Peyer's patch (tissue), 4 donors: ENCODE measurements at regions not wholly inside any gene's neighbourhood (a gene's known extent, or its start where the extent isn't known, plus 50 kb on each side); places are given as distances from the start of the nearest gene placed in this dataset.
"Not testable (repeated sequence)": the region's sequence is repeated elsewhere in the genome, so short reads cannot be mapped to it uniquely, and the experiment has no call there.

Experiments
- DNase-seq, 3 donors: peaks; one replicate each; pipeline ENCODE4 v3.0.0-alpha.2; 2017 to 2019
- H3K27ac ChIP-seq, 4 donors: fragments of 200-600 bp; sonication (generic); one replicate each; pipeline ENCODE4 v1.5.1; 2016 to 2019
- H3K27me3 ChIP-seq, 2 donors: fragments of 200-600 bp; sonication (generic); one replicate each; pipeline ENCODE4 v1.5.1; 2019
- H3K36me3 ChIP-seq, 3 donors: fragments of 200-600 bp; sonication (generic); one replicate each; pipeline ENCODE4 v1.5.1; 2016 to 2019
- H3K4me1 ChIP-seq, 4 donors: fragments of 200-600 bp; sonication (generic); one replicate each; pipeline ENCODE4 v1.5.1; 2016 to 2019
- H3K4me3 ChIP-seq, 4 donors: fragments of 200-600 bp; sonication (generic); 1 replicate in 3 of 4; 2 replicates in 1 of 4; pipeline ENCODE4 v1.5.1; 2016 to 2019; ENCODE audit warnings: mild to moderate bottlenecking in 1 of 4
- H3K9me3 ChIP-seq, 4 donors: fragments of 200-600 bp; sonication (generic); one replicate each; pipeline ENCODE4 v1.5.1; 2016 to 2019; ENCODE audit warnings: mild to moderate bottlenecking in 1 of 4
- POLR2A ChIP-seq, 2 donors: fragments of 450-650 bp; IDR thresholded peaks; one replicate each; pipeline ENCODE4 v1.5.1; 2017; ENCODE audit warnings: antibody characterized with exemption in 2 of 2, mild to moderate bottlenecking in 2 of 2, moderate library complexity in 2 of 2
- TF ChIP-seq, protein P1 (sequence below), 6 experiments: fragments of 450-650 bp in 4 of 6; fragments of 200-600 bp in 2 of 6; sonication (generic) in 1 of 6; IDR thresholded peaks; one replicate each; pipeline ENCODE4 v1.5.1; 2017 to 2019; ENCODE audit warnings: antibody characterized with exemption in 6 of 6, mild to moderate bottlenecking in 3 of 6, moderate library complexity in 1 of 6

GRCh38 chr2:109669731-109670130 is 55.6 kb downstream of the SOWAHC start:
- no peak overlapping the region for H3K27ac ChIP-seq
- no peak overlapping the region for H3K4me3 ChIP-seq
- TF ChIP-seq, protein P1, sequence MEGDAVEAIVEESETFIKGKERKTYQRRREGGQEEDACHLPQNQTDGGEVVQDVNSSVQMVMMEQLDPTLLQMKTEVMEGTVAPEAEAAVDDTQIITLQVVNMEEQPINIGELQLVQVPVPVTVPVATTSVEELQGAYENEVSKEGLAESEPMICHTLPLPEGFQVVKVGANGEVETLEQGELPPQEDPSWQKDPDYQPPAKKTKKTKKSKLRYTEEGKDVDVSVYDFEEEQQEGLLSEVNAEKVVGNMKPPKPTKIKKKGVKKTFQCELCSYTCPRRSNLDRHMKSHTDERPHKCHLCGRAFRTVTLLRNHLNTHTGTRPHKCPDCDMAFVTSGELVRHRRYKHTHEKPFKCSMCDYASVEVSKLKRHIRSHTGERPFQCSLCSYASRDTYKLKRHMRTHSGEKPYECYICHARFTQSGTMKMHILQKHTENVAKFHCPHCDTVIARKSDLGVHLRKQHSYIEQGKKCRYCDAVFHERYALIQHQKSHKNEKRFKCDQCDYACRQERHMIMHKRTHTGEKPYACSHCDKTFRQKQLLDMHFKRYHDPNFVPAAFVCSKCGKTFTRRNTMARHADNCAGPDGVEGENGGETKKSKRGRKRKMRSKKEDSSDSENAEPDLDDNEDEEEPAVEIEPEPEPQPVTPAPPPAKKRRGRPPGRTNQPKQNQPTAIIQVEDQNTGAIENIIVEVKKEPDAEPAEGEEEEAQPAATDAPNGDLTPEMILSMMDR (IDR thresholded peaks at IDR 0.05): no peak
- no peak for TF ChIP-seq POLR2A (IDR thresholded peaks at IDR 0.05)
- no peaks in the 10 kb centered on the region for H3K4me1 ChIP-seq
- H3K27me3 ChIP-seq: no peaks in the 10 kb centered on the region
- no peaks in the 10 kb centered on the region for H3K36me3 ChIP-seq
- peak in 1 of 3 donors; percentile 32 for DNase-seq
- no peaks in the 10 kb centered on the region for H3K9me3 ChIP-seq

DNA sequence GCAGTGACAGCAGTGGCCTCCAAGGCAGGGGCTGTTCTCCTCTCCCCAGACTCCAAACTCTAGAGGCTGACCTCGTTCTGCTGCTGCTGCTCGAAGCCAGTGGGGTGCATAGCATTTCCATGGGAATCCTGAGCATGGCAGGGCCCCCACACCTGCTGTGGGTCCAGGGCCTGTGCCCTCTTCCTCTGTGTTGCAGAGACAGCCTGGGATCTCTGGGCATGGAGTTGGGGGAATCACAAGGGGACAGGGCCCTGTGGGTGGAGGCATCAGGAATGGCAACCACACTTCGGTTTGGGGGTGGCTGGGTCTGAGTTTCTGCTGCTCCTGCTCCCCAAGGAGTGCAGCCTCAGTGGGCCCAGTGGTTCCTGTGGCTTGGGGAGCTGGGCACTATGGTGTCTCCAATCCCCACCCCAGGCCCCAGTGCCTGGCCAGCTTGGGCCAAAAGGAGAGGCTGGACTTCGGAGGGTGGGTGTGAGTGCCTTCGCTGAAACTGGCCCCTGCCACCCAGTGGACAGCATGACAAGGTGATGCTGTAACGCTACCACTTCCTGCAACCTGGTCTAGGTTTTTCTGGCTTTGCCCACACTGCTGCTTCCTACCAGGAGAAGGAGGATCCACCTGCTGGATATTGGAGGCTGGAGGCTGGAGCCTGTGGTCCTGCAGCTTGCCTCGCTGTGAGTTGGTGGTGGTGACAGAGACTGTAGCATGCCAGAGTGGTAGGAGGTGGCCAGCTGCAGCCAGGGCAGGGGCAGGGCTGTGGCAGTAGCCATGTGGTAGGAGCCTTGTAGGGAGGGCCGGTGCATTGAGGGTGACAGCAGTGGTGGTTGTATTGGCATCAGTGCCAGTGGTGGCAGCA is 56.6 kb downstream of the SOWAHC start:
- Histone ChIP-seq H3K4me1 (peaks cover 0 to under 1% (median 0%) of the 10 kb centered on the region in 4 donors), H3K9me3 (no peaks in the 10 kb centered on the region), H3K36me3 (no peaks in the 10 kb centered on the region), H3K27ac (no peak overlapping the region), H3K4me3 (no peak overlapping the region), H3K27me3 (no peaks in the 10 kb centered on the region)
- peak in 1 of 3 donors; percentile 22 for DNase-seq
- TF ChIP-seq POLR2A (IDR thresholded peaks at IDR 0.05): no peak
- TF ChIP-seq, protein P1 (IDR thresholded peaks at IDR 0.05): no peak

- peak in 2 of 3 donors; percentile 77 to 79 for DNase-seq
- Histone ChIP-seq H3K4me3 (no peak overlapping the region), H3K9me3 (no peaks in the 10 kb centered on the region), H3K27ac (peak overlapping the region in 3 of 4 donors; percentile 14 to 87 (median 82)), H3K4me1 (peaks cover 0 to 27% (median 0%) of the 10 kb centered on the region in 4 donors), H3K36me3 (no peaks in the 10 kb centered on the region), H3K27me3 (no peaks in the 10 kb centered on the region)
- TF ChIP-seq, protein P1 (IDR thresholded peaks at IDR 0.05): no peak
- no peak for TF ChIP-seq POLR2A (IDR thresholded peaks at IDR 0.05)
Observed at GRCh38 chr2:109674894-109675534, 60.9 kb downstream of the SOWAHC start.

DNA sequence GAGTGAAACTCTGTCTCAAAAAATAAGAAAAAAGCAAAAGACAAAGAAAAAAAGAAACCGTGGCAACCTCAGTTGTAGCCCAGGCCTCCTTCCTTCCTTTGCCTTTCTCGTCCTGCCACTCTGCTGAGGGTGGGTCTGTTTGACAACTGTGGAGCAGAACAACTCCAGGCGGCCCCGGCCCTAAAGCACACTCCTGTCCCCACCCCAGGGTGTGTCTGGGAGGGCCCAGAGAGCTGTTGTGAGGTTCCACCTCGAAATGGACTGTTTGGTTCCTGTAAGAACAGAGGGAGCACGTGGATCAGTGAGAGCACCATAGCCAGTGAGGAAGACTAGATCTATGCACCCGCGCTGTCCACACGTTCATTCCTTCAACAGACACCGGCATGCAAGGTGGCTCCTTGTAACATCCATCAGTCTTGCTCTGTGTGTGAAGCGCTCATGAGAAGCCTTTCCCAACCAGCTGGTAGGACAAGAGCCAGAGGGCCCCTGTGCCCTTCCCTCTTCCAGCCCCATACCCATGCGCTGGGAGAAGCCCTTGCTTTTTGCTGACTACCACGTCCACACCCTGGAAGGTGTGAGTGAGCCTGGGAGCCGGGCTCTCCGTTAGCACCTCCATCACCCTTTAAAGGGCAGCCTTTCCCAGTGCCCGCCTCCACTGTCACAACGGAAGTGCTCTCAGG is 61.6 kb downstream of the SOWAHC start:
- peak in 1 of 2 donors; percentile 15 for TF ChIP-seq POLR2A (IDR thresholded peaks at IDR 0.05)
- TF ChIP-seq, protein P1 (IDR thresholded peaks at IDR 0.05): no peak
- DNase-seq: peak in 2 of 3 donors; percentile 78 to 80
- Histone ChIP-seq H3K9me3 (no peaks in the 10 kb centered on the region), H3K27ac (peak overlapping the region in 3 of 4 donors; percentile 26 to 87 (median 82)), H3K4me3 (no peak overlapping the region), H3K27me3 (no peaks in the 10 kb centered on the region), H3K36me3 (no peaks in the 10 kb centered on the region), H3K4me1 (peaks cover 0 to 27% (median 0%) of the 10 kb centered on the region in 4 donors)

GRCh38 chr2:109676346-109676902 is 62.3 kb downstream of the SOWAHC start:
- Histone ChIP-seq H3K36me3 (no peaks in the 10 kb centered on the region), H3K4me3 (no peak overlapping the region), H3K9me3 (no peaks in the 10 kb centered on the region), H3K4me1 (peaks cover 0 to 27% (median 0%) of the 10 kb centered on the region in 4 donors), H3K27me3 (no peaks in the 10 kb centered on the region), H3K27ac (peak overlapping the region in 3 of 4 donors; percentile 26 to 87 (median 82))
- peak in 1 of 3 donors; percentile 42 for DNase-seq
- TF ChIP-seq POLR2A (IDR thresholded peaks at IDR 0.05): no peak
- TF ChIP-seq, protein P1 (IDR thresholded peaks at IDR 0.05): no peak

- not testable (repeated sequence) for H3K27ac ChIP-seq, H3K4me3 ChIP-seq, H3K9me3 ChIP-seq, H3K27me3 ChIP-seq, DNase-seq, H3K36me3 ChIP-seq
- peaks cover 0 to 27% (median 0%) of the 10 kb centered on the region in 4 donors for H3K4me1 ChIP-seq
Observed at GRCh38 chr2:109677121-109677731, 63.1 kb downstream of the SOWAHC start.
